Fibroblast of lung (primary cell): ENCODE measurements at regions not wholly inside any gene's neighbourhood (a gene's known extent, or its start where the extent isn't known, plus 50 kb on each side); places are given as distances from the start of the nearest gene placed in this dataset.

Experiments
- DNase-seq, 2 donors: peaks; one replicate each; pipeline versions ENCODE4 v3.0.0 to v3.0.0-alpha.2; 2010; ENCODE audit warnings: low read depth in 2 of 2
- H2AFZ ChIP-seq: 2 replicates; pipeline ENCODE4 v1.5.1; 2012; ENCODE audit warnings: low read length, control low read depth, inconsistent platforms
- H3K27ac ChIP-seq: 2 replicates; pipeline ENCODE4 v1.5.1; 2011; ENCODE audit warnings: low read length, control low read depth; ENCODE audit not compliant: insufficient read depth
- H3K27me3 ChIP-seq: 2 replicates; pipeline ENCODE4 v1.5.1; 2011; ENCODE audit warnings: mild to moderate bottlenecking, low read length; ENCODE audit not compliant: control insufficient read depth, insufficient read depth
- H3K36me3 ChIP-seq: 2 replicates; pipeline ENCODE4 v1.5.1; 2011; ENCODE audit warnings: low read length; ENCODE audit not compliant: control insufficient read depth, insufficient read depth
- H3K4me1 ChIP-seq: 2 replicates; pipeline ENCODE4 v1.5.1; 2011; ENCODE audit warnings: low read length; ENCODE audit not compliant: control insufficient read depth, insufficient read depth; ENCODE audit errors: extremely low read depth
- H3K4me2 ChIP-seq: 2 replicates; pipeline ENCODE4 v1.5.1; 2011; ENCODE audit warnings: low read length, control low read depth; ENCODE audit not compliant: insufficient read depth; ENCODE audit errors: extremely low read depth
- H3K4me3 ChIP-seq, 4 experiments: fragments of 200-600 bp in 1 of 4; sonication (generic) in 1 of 4; replicated peaks in 1 of 4; 2 replicates each; pipeline ENCODE4 v1.5.1; 2011 to 2016; ENCODE audit warnings: low read length in 4 of 4, low read depth in 3 of 4, mild to moderate bottlenecking in 3 of 4, control low read depth in 2 of 4, inconsistent platforms in 1 of 4, mixed read lengths in 1 of 4; ENCODE audit not compliant: insufficient read depth in 1 of 4; ENCODE audit errors: control extremely low read depth in 1 of 4
- H3K79me2 ChIP-seq: 2 replicates; pipeline ENCODE4 v1.5.1; 2012; ENCODE audit warnings: mild to moderate bottlenecking, low read length, inconsistent platforms; ENCODE audit not compliant: control insufficient read depth, insufficient read depth
- H3K9ac ChIP-seq: 2 replicates; pipeline ENCODE4 v1.5.1; 2011; ENCODE audit warnings: mild to moderate bottlenecking, low read length, control low read depth; ENCODE audit not compliant: insufficient read depth
- H3K9me3 ChIP-seq: 2 replicates; pipeline ENCODE4 v1.5.1; 2012; ENCODE audit warnings: low read depth, low read length; ENCODE audit not compliant: control insufficient read depth, insufficient read depth
- H4K20me1 ChIP-seq: 2 replicates; pipeline ENCODE4 v1.5.1; 2011; ENCODE audit warnings: low read length; ENCODE audit not compliant: control insufficient read depth, insufficient read depth; ENCODE audit errors: extremely low read depth
- EZH2 ChIP-seq: IDR thresholded peaks from 2 replicates; pipeline ENCODE4 v1.5.1; 2012; ENCODE audit warnings: low read length, control low read depth, mild to moderate bottlenecking; ENCODE audit errors: missing control alignments
- TF ChIP-seq, protein P1 (sequence below), 2 donors: IDR thresholded peaks in 1 of 2; conservative IDR thresholded peaks in 1 of 2; 1 replicate in 1 of 2; 2 replicates in 1 of 2; pipeline ENCODE4 v1.5.1; 2011 to 2012; ENCODE audit warnings: low read length in 2 of 2, control low read depth in 1 of 2, inconsistent platforms in 1 of 2, low read depth in 1 of 2, mild to moderate bottlenecking in 1 of 2

DNA sequence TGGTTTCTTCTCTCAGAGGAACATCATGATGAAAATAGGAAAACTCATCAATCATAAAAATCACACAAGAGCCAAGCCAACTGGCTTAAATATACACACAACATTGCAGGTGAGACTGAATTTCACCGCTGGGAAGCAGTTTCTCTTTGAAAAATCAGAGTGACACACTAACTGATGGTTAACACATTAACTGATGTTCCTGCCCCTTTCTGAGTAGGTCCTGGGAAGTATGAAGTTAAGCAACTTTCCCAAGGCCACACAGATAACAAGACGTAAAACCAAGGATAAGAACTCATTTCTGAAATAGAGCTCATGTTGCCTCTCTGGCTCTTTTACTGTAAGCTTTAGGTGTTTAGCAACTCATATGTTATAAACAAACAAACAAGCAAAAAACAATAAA, 813.7 kb upstream of the HS3ST1 start:
- Histone ChIP-seq H3K4me1 (no peaks in the 10 kb centered on the region), H3K79me2 (no peaks in the 10 kb centered on the region), H3K9ac (no peak overlapping the region), H3K4me3 (no peak overlapping the region), H3K4me2 (no peak overlapping the region), H3K36me3 (no peaks in the 10 kb centered on the region), H2AFZ (no peak overlapping the region), H3K9me3 (no peaks in the 10 kb centered on the region), H4K20me1 (no peaks in the 10 kb centered on the region), H3K27ac (no peak overlapping the region), H3K27me3 (no peaks in the 10 kb centered on the region)
- DNase-seq = no peak
- TF ChIP-seq EZH2 = no peak
- TF ChIP-seq, protein P1, sequence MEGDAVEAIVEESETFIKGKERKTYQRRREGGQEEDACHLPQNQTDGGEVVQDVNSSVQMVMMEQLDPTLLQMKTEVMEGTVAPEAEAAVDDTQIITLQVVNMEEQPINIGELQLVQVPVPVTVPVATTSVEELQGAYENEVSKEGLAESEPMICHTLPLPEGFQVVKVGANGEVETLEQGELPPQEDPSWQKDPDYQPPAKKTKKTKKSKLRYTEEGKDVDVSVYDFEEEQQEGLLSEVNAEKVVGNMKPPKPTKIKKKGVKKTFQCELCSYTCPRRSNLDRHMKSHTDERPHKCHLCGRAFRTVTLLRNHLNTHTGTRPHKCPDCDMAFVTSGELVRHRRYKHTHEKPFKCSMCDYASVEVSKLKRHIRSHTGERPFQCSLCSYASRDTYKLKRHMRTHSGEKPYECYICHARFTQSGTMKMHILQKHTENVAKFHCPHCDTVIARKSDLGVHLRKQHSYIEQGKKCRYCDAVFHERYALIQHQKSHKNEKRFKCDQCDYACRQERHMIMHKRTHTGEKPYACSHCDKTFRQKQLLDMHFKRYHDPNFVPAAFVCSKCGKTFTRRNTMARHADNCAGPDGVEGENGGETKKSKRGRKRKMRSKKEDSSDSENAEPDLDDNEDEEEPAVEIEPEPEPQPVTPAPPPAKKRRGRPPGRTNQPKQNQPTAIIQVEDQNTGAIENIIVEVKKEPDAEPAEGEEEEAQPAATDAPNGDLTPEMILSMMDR (conservative IDR thresholded peaks at IDR 0.05 in 1 of 2, IDR thresholded peaks at IDR 0.05 in 1 of 2; ENCODE audit: low read depth in 1 of 2, low read length in 2 of 2) = no peak

DNA sequence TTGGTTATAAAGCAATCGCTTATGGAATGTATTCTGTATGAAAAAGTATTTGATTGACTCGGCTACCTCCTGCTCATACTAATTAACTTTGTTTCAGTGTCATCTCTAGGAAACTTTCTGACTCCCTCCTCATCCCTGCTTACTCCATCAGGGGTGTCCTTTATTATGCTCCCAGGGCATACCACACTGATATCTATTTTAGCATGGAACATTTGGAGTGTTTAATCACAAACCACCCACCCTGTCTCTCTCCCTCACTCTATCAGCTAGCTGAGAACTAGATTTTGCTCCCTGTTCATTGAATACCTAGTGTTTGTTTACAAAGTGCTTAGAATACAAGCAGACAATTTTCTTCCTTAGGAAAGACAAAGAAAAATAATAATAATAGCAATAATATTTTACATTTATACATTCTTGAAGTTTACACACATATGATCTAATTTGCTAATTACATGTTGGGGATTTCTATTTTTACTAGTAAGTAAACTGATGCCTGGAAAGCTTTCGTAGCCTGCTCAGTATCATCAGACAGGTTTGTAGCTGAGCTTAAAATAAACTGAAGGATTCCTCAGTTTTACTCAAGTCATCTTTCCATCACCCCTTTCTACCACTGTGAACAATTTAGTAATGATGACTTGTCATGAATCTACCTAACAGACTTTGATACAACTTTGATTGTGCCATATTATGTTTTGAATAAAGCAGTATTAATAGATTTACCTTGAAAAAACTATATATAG, 811.4 kb upstream of the HS3ST1 start:
- Histone ChIP-seq H3K27me3 (no peaks in the 10 kb centered on the region), H3K79me2 (no peaks in the 10 kb centered on the region), H3K4me2 (no peak overlapping the region), H2AFZ (no peak overlapping the region), H4K20me1 (no peaks in the 10 kb centered on the region), H3K4me3 (no peak overlapping the region), H3K9me3 (no peaks in the 10 kb centered on the region), H3K9ac (no peak overlapping the region), H3K27ac (no peak overlapping the region), H3K36me3 (no peaks in the 10 kb centered on the region), H3K4me1 (no peaks in the 10 kb centered on the region)
- TF ChIP-seq EZH2 = no peak
- TF ChIP-seq, protein P1 (conservative IDR thresholded peaks at IDR 0.05 in 1 of 2, IDR thresholded peaks at IDR 0.05 in 1 of 2; ENCODE audit: low read depth in 1 of 2, low read length in 2 of 2) = no peak
- DNase-seq = no peak

DNA sequence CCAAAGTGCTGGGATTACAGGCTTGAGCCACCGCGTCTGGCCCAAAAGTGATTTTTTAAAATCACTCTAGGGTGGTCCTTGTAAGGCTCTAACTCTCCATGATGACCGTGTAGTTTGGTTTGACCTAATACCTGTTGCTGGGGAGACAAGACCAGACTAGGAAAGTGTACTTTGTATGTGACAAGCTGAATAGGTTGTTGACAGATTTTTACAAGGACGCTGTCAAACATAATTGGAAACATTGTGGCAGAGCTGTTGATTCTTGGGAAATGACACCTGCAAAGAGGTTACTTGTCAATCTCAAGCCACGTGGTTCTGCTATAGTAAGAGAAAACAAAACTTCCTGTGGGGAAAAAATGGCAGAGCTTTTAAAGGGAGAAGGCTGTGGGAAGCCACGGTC, 802.4 kb upstream of the HS3ST1 start:
- Histone ChIP-seq H3K9me3 (no peaks in the 10 kb centered on the region), H3K4me2 (no peak overlapping the region), H4K20me1 (no peaks in the 10 kb centered on the region), H3K4me1 (no peaks in the 10 kb centered on the region), H3K9ac (no peak overlapping the region), H3K27me3 (no peaks in the 10 kb centered on the region), H3K36me3 (no peaks in the 10 kb centered on the region), H2AFZ (no peak overlapping the region), H3K4me3 (no peak overlapping the region), H3K79me2 (no peaks in the 10 kb centered on the region), H3K27ac (no peak overlapping the region)
- TF ChIP-seq, protein P1 (conservative IDR thresholded peaks at IDR 0.05 in 1 of 2, IDR thresholded peaks at IDR 0.05 in 1 of 2; ENCODE audit: low read depth in 1 of 2, low read length in 2 of 2) = no peak
- TF ChIP-seq EZH2 = no peak
- DNase-seq = no peak
